ENCODE measurements at regions not wholly inside any gene's neighbourhood (a gene's known extent, or its start where the extent isn't known, plus 50 kb on each side); places are given as distances from the start of the nearest gene placed in this dataset.

DNA sequence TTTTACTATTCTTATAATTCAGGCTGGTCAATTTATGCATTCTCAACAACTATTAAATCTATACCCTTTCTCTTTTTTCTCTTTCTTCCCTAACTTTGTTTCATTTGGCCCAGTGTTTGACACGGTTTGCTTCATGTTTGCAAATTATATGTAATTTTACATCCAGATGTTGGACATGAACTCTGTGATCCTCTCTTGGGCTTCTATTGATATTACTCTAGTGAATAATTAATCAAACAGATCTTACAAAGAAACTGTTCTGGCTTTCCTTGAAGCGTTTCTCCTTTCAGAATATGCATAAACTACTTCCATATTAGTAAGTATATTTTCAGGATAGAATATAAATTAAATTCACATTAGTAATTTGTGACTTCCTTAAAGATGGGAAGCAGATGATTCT is 225.1 kb upstream of the TMEFF2 start:
- CTCF ChIA-PET = no interaction called here
- WGBS (ENCODE audit: low lambda C conversion rate) = 20% methylated on average over 2 of the region's 2 CpGs
- H3K27me3 ChIP-seq (ENCODE audit: insufficient read depth) = no peaks in the 10 kb centered on the region

GRCh38 chr2:192416060-192416459 is 221.3 kb upstream of the TMEFF2 start:
- TF ChIP-seq EP300 (IDR thresholded peaks at IDR 0.05; ENCODE audit: borderline replicate concordance in 1 of 2, low read depth in 1 of 2, low read length in 1 of 2) (no peak), ZBTB33 (IDR thresholded peaks at IDR 0.05; ENCODE audit: borderline replicate concordance, low read depth) (no peak), RCOR1 (IDR thresholded peaks at IDR 0.05; ENCODE audit: low read length) (no peak), USF2 (IDR thresholded peaks at IDR 0.05; ENCODE audit: borderline replicate concordance, low read depth, low read length) (no peak), GATA2 (CRISPR knock-in tag; IDR thresholded peaks at IDR 0.05) (no peak), MXI1 (IDR thresholded peaks at IDR 0.05; ENCODE audit: low read depth, low read length) (no peak), TAF1 (IDR thresholded peaks at IDR 0.05; ENCODE audit: borderline replicate concordance, low read depth, low read length) (no peak), USF1 (IDR thresholded peaks at IDR 0.05; ENCODE audit: borderline replicate concordance, low read depth) (no peak), POLR2AphosphoS5 (IDR thresholded peaks at IDR 0.05; ENCODE audit: low read depth, low read length) (no peak), EZH2phosphoT487 (IDR thresholded peaks at IDR 0.05; ENCODE audit: borderline replicate concordance, low read depth) (no peak), ELF1 (IDR thresholded peaks at IDR 0.05) (no peak), RXRA (IDR thresholded peaks at IDR 0.05; ENCODE audit: borderline replicate concordance, low read depth) (no peak)
- TF ChIP-seq, protein P1, sequence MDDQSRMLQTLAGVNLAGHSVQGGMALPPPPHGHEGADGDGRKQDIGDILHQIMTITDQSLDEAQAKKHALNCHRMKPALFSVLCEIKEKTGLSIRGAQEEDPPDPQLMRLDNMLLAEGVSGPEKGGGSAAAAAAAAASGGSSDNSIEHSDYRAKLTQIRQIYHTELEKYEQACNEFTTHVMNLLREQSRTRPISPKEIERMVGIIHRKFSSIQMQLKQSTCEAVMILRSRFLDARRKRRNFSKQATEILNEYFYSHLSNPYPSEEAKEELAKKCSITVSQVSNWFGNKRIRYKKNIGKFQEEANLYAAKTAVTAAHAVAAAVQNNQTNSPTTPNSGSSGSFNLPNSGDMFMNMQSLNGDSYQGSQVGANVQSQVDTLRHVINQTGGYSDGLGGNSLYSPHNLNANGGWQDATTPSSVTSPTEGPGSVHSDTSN (IDR thresholded peaks at IDR 0.05) = no peak
- TF ChIP-seq, protein P2, sequence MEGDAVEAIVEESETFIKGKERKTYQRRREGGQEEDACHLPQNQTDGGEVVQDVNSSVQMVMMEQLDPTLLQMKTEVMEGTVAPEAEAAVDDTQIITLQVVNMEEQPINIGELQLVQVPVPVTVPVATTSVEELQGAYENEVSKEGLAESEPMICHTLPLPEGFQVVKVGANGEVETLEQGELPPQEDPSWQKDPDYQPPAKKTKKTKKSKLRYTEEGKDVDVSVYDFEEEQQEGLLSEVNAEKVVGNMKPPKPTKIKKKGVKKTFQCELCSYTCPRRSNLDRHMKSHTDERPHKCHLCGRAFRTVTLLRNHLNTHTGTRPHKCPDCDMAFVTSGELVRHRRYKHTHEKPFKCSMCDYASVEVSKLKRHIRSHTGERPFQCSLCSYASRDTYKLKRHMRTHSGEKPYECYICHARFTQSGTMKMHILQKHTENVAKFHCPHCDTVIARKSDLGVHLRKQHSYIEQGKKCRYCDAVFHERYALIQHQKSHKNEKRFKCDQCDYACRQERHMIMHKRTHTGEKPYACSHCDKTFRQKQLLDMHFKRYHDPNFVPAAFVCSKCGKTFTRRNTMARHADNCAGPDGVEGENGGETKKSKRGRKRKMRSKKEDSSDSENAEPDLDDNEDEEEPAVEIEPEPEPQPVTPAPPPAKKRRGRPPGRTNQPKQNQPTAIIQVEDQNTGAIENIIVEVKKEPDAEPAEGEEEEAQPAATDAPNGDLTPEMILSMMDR (IDR thresholded peaks at IDR 0.05) = no peak
- no peaks in the 10 kb centered on the region for H4K20me1 ChIP-seq (ENCODE audit: insufficient read depth)
- H3K9me2 ChIP-seq = no peaks in the 10 kb centered on the region

More for the DNA sequence above, 225.1 kb upstream of the TMEFF2 start:
- Histone ChIP-seq H3K9me2 (no peaks in the 10 kb centered on the region), H3F3A (replicated peaks; ENCODE audit: insufficient read depth) (no peaks in the 10 kb centered on the region), H3K36me3 (replicated peaks in 1 of 2; ENCODE audit: control insufficient read depth in 1 of 2, insufficient read depth in 2 of 2, low read length in 1 of 2) (no peaks in the 10 kb centered on the region), H4K20me1 (ENCODE audit: insufficient read depth) (no peaks in the 10 kb centered on the region), H3K4me3 (ENCODE audit: low read depth in 2 of 2, low read length in 1 of 2) (no peak overlapping the region), H3K27ac (ENCODE audit: low read depth in 2 of 2, low read length in 1 of 2) (no peak overlapping the region), H3K79me2 (ENCODE audit: insufficient read depth) (no peaks in the 10 kb centered on the region), H3K4me2 (no peak overlapping the region), H2AFZ (ENCODE audit: low read depth) (no peak overlapping the region), H3K9me3 (no peaks in the 10 kb centered on the region), H3K4me1 (ENCODE audit: control insufficient read depth in 1 of 2, insufficient read depth in 2 of 2, low read depth in 1 of 2, low read length in 1 of 2) (peaks cover 0 to 2% of the 10 kb centered on the region in 2 experiments; a peak in 2 of 4 replicates), H3K9ac (no peak overlapping the region)
- no peak for TF ChIP-seq MEF2A (IDR thresholded peaks at IDR 0.05; ENCODE audit: borderline replicate concordance, low read depth)
- no peak for TF ChIP-seq NRF1 (IDR thresholded peaks at IDR 0.05; ENCODE audit: low read depth, low read length)
- TF ChIP-seq TEAD4 (IDR thresholded peaks at IDR 0.05; ENCODE audit: borderline replicate concordance, insufficient read depth) = no peak
- no peak for TF ChIP-seq MAX (IDR thresholded peaks at IDR 0.05; ENCODE audit: low read depth)
- TF ChIP-seq GATA2 (CRISPR knock-in tag; IDR thresholded peaks at IDR 0.05) = no peak
- TF ChIP-seq NFIC (IDR thresholded peaks at IDR 0.05; ENCODE audit: borderline replicate concordance) = no peak
- TF ChIP-seq EP300 (IDR thresholded peaks at IDR 0.05; ENCODE audit: borderline replicate concordance in 1 of 2, low read depth in 1 of 2, low read length in 1 of 2) = no peak
- TF ChIP-seq POLR2AphosphoS5 (IDR thresholded peaks at IDR 0.05; ENCODE audit: low read depth, low read length) = no peak
- no peak for TF ChIP-seq YY1 (IDR thresholded peaks at IDR 0.05; ENCODE audit: low read depth)
- no peak for TF ChIP-seq RFX5 (IDR thresholded peaks at IDR 0.05; ENCODE audit: low read length)
- TF ChIP-seq CHD2 (IDR thresholded peaks at IDR 0.05; ENCODE audit: low read length, partially characterized antibody) = no peak
- DNase-seq = no peak
- POLR2A ChIA-PET = no interaction called here

More at GRCh38 chr2:192416060-192416459, 221.3 kb upstream of the TMEFF2 start:
- Histone ChIP-seq H3K27me3 (ENCODE audit: insufficient read depth) (no peaks in the 10 kb centered on the region), H3K9ac (no peak overlapping the region), H3K79me2 (ENCODE audit: insufficient read depth) (no peaks in the 10 kb centered on the region), H3F3A (replicated peaks; ENCODE audit: insufficient read depth) (no peaks in the 10 kb centered on the region), H3K4me2 (no peak overlapping the region), H3K4me1 (ENCODE audit: control insufficient read depth in 1 of 2, insufficient read depth in 2 of 2, low read depth in 1 of 2, low read length in 1 of 2) (no peaks in the 10 kb centered on the region), H3K27ac (ENCODE audit: low read depth in 2 of 2, low read length in 1 of 2) (no peak overlapping the region), H2AFZ (ENCODE audit: low read depth) (no peak overlapping the region), H3K36me3 (replicated peaks in 1 of 2; ENCODE audit: control insufficient read depth in 1 of 2, insufficient read depth in 2 of 2, low read length in 1 of 2) (no peaks in the 10 kb centered on the region), H3K4me3 (ENCODE audit: low read depth in 2 of 2, low read length in 1 of 2) (no peak overlapping the region), H3K9me3 (no peaks in the 10 kb centered on the region)
- CTCF ChIA-PET = no interaction called here
- WGBS (ENCODE audit: low lambda C conversion rate) = 34% methylated on average over 4 of the region's 4 CpGs
- DNase-seq = no peak
- POLR2A ChIA-PET = no interaction called here
